ENCODE measurements at regions not wholly inside any gene's neighbourhood (a gene's known extent, or its start where the extent isn't known, plus 50 kb on each side); places are given as distances from the start of the nearest gene placed in this dataset.

- no peak for TF ChIP-seq ZNF8 (CRISPR knock-in tag; IDR thresholded peaks at IDR 0.05)
- TF ChIP-seq CREB5 (CRISPR knock-in tag; IDR thresholded peaks at IDR 0.05; ENCODE audit: low read depth) = no peak
- TF ChIP-seq RARB (CRISPR knock-in tag; IDR thresholded peaks at IDR 0.05) = no peak
- no peak for TF ChIP-seq TCF4 (CRISPR knock-in tag; IDR thresholded peaks at IDR 0.05; ENCODE audit: borderline replicate concordance)
- no peak for TF ChIP-seq ESRRG (CRISPR knock-in tag; IDR thresholded peaks at IDR 0.05)
- no peak for TF ChIP-seq CSRNP3 (CRISPR knock-in tag; IDR thresholded peaks at IDR 0.05)
- no peak for TF ChIP-seq PATZ1 (CRISPR knock-in tag; IDR thresholded peaks at IDR 0.05; ENCODE audit: borderline replicate concordance)
- TF ChIP-seq ARNTL (CRISPR knock-in tag; IDR thresholded peaks at IDR 0.05; ENCODE audit: borderline replicate concordance, low read depth) = no peak
- TF ChIP-seq TOX (CRISPR knock-in tag; IDR thresholded peaks at IDR 0.05; ENCODE audit: borderline replicate concordance) = no peak
- no peak for TF ChIP-seq ZFP30 (CRISPR knock-in tag; IDR thresholded peaks at IDR 0.05)
- no peak for TF ChIP-seq BACH2 (CRISPR knock-in tag; IDR thresholded peaks at IDR 0.05; ENCODE audit: borderline replicate concordance)
- TF ChIP-seq SNAI2 (CRISPR knock-in tag; IDR thresholded peaks at IDR 0.05) = no peak
- TF ChIP-seq ISL1 (CRISPR knock-in tag; IDR thresholded peaks at IDR 0.05) = no peak
- TF ChIP-seq ZNF70 (CRISPR knock-in tag; IDR thresholded peaks at IDR 0.05) = no peak
These were observed 318.1 kb upstream of the FAM78B start for GRCh38 chr1:166484871-166485270.

Measured in SK-N-SH treated with all-trans-retinoic acid at 6 μM for 48 hours (cell line).